Activated T-cell treated with anti-CD3 and anti-CD28 coated beads, Interleukin-2, amount 50 U/mL, for 72 hours (primary cell): ENCODE measurements at regions not wholly inside any gene's neighbourhood (a gene's known extent, or its start where the extent isn't known, plus 50 kb on each side); places are given as distances from the start of the nearest gene placed in this dataset.
A peak's percentile ranks its signal among the peaks of the same experiment; 100 is the strongest.

Source experiments
- ATAC-seq, 2 donors: fragments of 150-1000 bp; cut with Tn5 transposase; replicated peaks in 1 of 2; 2 replicates each; pipeline ENCODE4 v1.10.0; 2021; ENCODE audit warnings: moderate library complexity in 2 of 2, mild to moderate bottlenecking in 1 of 2
- DNase-seq, 2 donors: peaks; one replicate each; pipeline ENCODE4 v3.0.0; 2021 to 2022; ENCODE audit warnings: mixed read lengths in 1 of 2
- H3K27ac Mint-ChIP-seq: one replicate; pipeline ENCODE4 v1.8.0; 2022; ENCODE audit warnings: mild to moderate bottlenecking, moderate library complexity, mixed read lengths
- H3K27me3 Mint-ChIP-seq: one replicate; pipeline ENCODE4 v1.8.0; 2022; ENCODE audit warnings: low read depth, mixed read lengths
- H3K36me3 Mint-ChIP-seq, 2 donors: one replicate each; pipeline ENCODE4 v1.8.0; 2022; ENCODE audit warnings: mixed read lengths in 2 of 2, mild to moderate bottlenecking in 1 of 2; ENCODE audit not compliant: insufficient read depth in 2 of 2
- H3K4me1 Mint-ChIP-seq: one replicate; pipeline ENCODE4 v1.8.0; 2022; ENCODE audit warnings: low read depth, mixed read lengths
- H3K4me3 Mint-ChIP-seq, 2 donors: one replicate each; pipeline ENCODE4 v1.8.0; 2022; ENCODE audit warnings: mild to moderate bottlenecking in 2 of 2, mixed read lengths in 2 of 2, moderate library complexity in 2 of 2
- H3K9me3 Mint-ChIP-seq, 2 donors: one replicate each; pipeline ENCODE4 v1.8.0; 2022; ENCODE audit warnings: mixed read lengths in 2 of 2

DNA sequence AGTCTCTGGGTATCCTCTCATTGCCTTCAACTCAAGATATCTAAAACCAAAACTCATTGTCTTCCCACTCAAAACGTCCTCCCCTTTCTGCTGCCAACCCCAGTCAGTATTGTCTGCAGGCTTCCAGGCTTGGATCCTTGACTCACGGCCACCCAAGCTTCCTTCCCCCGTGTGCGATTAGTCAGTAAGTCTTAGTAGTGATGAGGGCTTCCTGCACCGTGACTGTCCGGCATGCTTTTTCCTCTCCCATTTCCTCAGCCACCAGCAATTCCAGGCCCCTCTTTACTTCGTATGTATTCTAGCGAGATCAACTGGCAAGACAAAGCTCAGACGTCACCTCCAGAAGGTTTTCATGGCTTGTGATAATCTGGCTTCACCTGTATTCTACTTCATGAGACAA is 88.6 kb upstream of the DUSP22 start:
- Mint-ChIP-seq H3K36me3 (no peaks in the 10 kb centered on the region), H3K9me3 (no peaks in the 10 kb centered on the region), H3K27me3 (peaks cover 20% of the 10 kb centered on the region), H3K4me3 (no peak overlapping the region), H3K27ac (no peak overlapping the region), H3K4me1 (peaks cover 22% of the 10 kb centered on the region)
- DNase-seq, result no peak
- no peak for ATAC-seq

DNA sequence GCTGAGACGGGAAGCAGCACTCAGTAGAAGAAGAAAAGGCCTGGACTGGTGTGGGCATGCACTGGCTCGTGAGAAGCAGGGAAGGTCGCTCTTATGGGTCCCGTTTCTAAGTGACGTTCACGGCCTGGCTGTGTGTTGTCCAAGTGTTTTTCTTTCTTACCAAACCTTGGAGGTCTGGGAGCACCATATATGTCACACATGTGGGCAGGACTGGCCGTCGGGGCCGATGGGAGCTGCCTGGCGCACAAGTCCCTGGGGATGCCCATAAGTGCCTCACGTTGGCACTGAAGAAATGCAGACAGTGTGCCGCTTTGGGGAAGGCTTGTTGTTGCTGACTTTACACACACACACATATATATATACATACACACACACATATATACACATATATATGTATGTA is 86.0 kb upstream of the DUSP22 start:
- Mint-ChIP-seq H3K27ac (no peak overlapping the region), H3K36me3 (no peaks in the 10 kb centered on the region), H3K4me3 (no peak overlapping the region), H3K27me3 (peaks cover 23% of the 10 kb centered on the region), H3K4me1 (peaks cover 43% of the 10 kb centered on the region), H3K9me3 (no peaks in the 10 kb centered on the region)
- DNase-seq (no peak), ATAC-seq (no peak)

DNA sequence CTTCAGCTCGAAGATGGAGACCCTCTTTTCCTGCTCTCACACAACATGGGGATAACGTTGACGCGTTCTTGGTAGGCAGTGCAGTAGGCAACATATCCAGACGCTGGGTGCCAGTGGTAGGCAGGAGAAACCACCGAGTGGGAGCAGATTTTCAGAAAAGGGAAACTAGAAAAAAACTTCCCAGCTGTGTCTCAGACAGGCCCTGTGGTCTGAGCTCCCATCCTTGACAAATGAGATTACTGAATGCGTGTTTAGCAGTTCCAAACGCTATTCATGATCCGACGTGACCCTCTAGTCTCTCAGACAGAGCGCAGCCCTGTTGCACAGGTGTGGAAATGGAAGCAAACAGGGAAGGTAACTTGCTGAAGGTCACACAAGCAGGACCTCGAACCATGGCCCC is 83.9 kb upstream of the DUSP22 start:
- peaks cover 0 to 3% of the 10 kb centered on the region in 2 donors for H3K36me3 Mint-ChIP-seq
- peaks cover 40% of the 10 kb centered on the region for H3K27me3 Mint-ChIP-seq
- H3K9me3 Mint-ChIP-seq, result peaks cover 0 to 3% of the 10 kb centered on the region in 2 donors
- no peak overlapping the region for H3K27ac Mint-ChIP-seq
- ATAC-seq, result no peak
- no peak overlapping the region for H3K4me3 Mint-ChIP-seq
- peaks cover 47% of the 10 kb centered on the region for H3K4me1 Mint-ChIP-seq
- no peak for DNase-seq

DNA sequence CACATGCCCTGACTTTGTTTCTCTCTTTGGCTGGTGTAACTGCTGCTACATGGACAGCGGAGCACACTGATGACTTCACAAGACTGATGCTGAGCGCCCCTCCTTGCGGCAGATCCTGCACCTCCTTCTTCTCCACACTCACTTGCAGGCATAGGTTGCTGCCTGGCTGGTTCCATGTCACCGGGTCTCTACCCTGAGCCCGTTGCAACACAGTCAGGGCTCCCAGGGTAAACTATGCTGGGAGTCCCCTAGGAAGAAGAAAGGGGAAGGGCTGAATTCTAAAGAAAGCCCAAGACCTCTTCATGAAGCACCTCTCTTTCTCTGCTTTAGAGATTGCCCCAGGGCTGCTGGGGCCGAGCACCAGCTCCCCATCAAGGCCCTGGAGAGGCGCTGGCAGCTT is 83.3 kb upstream of the DUSP22 start:
- no peak overlapping the region for H3K27ac Mint-ChIP-seq
- H3K4me3 Mint-ChIP-seq, result peak overlapping the region; percentile 69 to 86
- peaks cover 47% of the 10 kb centered on the region for H3K4me1 Mint-ChIP-seq

DNA sequence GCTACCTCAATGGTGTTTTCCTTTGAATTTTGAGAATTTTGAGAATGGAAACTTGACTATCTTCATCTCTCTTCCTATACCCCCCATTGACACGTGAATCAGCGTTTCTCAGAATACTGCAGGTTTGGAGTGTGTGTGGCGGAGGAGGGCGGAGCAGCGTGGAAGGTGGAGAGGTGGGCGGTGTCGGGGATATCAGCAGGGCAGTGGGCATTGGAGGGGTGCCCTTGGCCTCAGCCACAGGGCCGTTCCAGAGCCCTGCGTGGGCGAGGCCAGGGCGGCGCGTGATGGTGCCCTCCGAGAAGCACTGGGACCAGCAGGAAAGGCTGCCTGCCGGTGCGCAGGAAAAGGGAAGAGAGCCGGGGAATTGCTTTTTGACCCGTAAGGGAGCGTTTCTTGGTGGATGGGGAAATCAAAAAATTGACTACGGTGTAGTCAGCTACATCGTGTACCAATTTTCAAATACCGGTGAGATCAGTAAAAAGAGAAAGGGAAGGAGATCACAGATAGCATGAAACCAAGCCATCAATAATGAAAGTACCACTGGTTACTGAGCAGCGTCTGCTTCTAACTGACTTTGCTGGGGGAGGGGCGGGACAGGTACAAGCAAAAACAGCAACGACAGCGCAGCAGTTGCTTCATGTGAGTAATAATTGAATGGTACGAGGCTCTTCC is 82.7 kb upstream of the DUSP22 start:
- peak; percentile 94 to 95 for ATAC-seq
- H3K27me3 Mint-ChIP-seq, result peaks cover 46% of the 10 kb centered on the region

More for the DNA sequence above, 83.3 kb upstream of the DUSP22 start:
- peaks cover 1 to 7% of the 10 kb centered on the region in 2 donors for H3K36me3 Mint-ChIP-seq
- peaks cover 46% of the 10 kb centered on the region for H3K27me3 Mint-ChIP-seq
- DNase-seq, result no peak
- no peak for ATAC-seq
- peaks cover 2 to 6% of the 10 kb centered on the region in 2 donors for H3K9me3 Mint-ChIP-seq

DNA sequence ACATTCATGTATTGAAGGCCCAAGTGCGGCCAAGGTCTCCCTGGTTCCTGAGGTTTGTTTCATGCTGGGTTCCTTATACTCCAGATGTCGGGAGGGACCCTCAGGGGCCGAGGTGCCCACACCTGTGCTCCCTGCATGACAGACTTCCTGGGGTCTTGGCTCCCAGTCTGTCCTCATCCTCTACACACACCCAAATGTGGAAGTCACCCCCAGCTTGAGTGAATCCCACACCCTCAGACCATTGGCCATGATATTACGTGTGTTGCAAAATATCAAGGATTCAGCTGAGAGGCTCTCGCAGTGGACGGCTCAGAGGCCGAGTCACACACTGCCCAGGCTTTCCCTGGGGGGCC is 82.2 kb upstream of the DUSP22 start:
- Mint-ChIP-seq H3K4me3 (peak overlapping the region; percentile 69 to 86), H3K27me3 (peaks cover 46% of the 10 kb centered on the region), H3K27ac (no peak overlapping the region), H3K9me3 (peaks cover 2 to 6% of the 10 kb centered on the region in 2 donors), H3K4me1 (peaks cover 56% of the 10 kb centered on the region), H3K36me3 (peaks cover 1 to 7% of the 10 kb centered on the region in 2 donors)
- ATAC-seq (no peak), DNase-seq (no peak)

More for the DNA sequence above, 82.7 kb upstream of the DUSP22 start:
- Mint-ChIP-seq H3K4me1 (peaks cover 51% of the 10 kb centered on the region), H3K27ac (peak overlapping the region; percentile 77), H3K4me3 (peak overlapping the region; percentile 69 to 86), H3K36me3 (peaks cover 1 to 7% of the 10 kb centered on the region in 2 donors), H3K9me3 (peaks cover 2 to 6% of the 10 kb centered on the region in 2 donors)
- DNase-seq, result peak; percentile 77 to 81

DNA sequence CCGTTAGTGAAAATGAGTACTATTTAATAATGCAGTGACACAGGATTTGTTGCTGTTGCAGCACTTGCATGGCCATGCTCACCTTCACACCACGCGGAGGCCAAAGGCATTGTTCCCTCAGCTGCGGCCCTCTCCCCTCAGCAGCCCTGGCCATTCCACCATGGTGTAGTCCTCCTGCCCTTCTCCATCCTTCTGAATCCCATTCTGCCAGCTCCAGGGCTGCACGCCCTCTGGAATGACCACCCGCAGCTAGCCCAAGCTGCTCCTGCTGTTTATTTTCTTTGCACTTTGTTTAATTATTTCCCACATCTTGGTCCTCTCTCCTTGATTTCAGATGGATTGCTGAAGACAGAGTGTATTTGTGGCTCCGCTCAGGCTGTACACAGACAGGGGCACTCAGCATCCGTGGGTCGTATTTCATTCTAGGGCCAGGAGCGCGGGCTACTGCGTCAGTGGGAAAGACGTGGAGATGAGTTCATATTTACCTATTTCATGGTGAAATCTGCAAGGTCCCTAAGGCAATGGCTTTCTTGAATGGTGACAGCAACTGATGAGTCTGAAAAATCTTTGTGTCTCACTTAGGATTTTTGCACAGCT is 81.4 kb upstream of the DUSP22 start:
- Mint-ChIP-seq H3K4me1 (peaks cover 60% of the 10 kb centered on the region), H3K9me3 (peaks cover 2 to 6% of the 10 kb centered on the region in 2 donors), H3K4me3 (peak overlapping the region; percentile 1 to 49), H3K27me3 (peaks cover 43% of the 10 kb centered on the region), H3K27ac (no peak overlapping the region), H3K36me3 (peaks cover 1 to 7% of the 10 kb centered on the region in 2 donors)
- DNase-seq (no peak), ATAC-seq (no peak)

DNA sequence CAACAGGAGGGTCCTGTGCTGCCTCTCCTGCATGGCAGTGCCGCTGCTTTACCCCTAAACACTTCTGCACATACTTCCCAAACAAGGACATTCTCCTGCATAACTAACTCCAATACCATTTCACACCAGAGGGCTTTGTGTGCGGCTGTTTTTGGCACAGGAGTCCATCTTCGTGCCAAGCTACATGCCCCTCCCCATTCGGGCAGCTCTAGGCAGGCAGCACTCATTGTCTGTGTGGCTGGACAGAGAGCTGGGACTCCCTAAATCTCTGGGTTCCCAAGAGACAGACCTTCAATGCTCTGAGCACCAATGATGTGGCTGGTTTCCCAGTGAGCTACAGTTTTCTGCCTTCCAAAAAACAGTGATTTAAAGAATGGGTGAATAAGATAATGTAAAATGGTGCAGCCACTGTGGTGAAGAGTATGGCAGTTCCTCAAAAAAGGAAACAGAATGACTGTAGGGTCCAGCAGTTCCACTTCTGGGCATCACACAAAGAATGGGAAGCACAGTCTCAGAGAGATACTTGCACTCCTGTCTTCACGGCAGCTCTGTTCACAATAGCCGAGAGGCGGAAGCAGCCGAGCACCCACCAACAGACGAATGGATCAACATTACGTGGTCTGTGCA is 80.3 kb upstream of the DUSP22 start:
- Mint-ChIP-seq H3K9me3 (peaks cover 2 to 6% of the 10 kb centered on the region in 2 donors), H3K27ac (no peak overlapping the region), H3K4me3 (no peak overlapping the region), H3K27me3 (peaks cover 37% of the 10 kb centered on the region), H3K36me3 (peaks cover 1 to 7% of the 10 kb centered on the region in 2 donors), H3K4me1 (peaks cover 66% of the 10 kb centered on the region)
- DNase-seq (no peak), ATAC-seq (no peak)

DNA sequence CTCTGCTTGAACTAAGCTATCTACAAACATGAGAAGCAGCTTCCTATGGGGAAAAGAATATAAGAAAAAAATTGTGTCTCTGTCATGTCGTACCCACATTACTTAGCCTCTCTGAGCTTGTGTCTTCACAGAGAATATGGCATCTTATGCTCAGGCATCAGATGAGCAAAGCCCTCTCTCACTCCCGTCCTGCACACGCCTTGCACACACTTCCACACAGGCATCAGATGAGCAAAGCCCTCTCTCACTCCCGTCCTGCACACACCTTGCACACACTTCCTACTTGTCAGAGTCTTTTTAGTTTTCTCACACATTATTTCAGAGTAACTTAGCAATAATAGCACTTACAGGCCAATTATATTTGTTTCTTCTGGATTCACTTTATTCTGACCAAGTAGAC is 79.0 kb upstream of the DUSP22 start:
- DNase-seq (no peak), ATAC-seq (no peak)
- Mint-ChIP-seq H3K27me3 (peaks cover 37% of the 10 kb centered on the region), H3K36me3 (peaks cover 1 to 7% of the 10 kb centered on the region in 2 donors), H3K4me1 (peaks cover 72% of the 10 kb centered on the region), H3K4me3 (no peak overlapping the region), H3K9me3 (peaks cover 2 to 6% of the 10 kb centered on the region in 2 donors), H3K27ac (no peak overlapping the region)

DNA sequence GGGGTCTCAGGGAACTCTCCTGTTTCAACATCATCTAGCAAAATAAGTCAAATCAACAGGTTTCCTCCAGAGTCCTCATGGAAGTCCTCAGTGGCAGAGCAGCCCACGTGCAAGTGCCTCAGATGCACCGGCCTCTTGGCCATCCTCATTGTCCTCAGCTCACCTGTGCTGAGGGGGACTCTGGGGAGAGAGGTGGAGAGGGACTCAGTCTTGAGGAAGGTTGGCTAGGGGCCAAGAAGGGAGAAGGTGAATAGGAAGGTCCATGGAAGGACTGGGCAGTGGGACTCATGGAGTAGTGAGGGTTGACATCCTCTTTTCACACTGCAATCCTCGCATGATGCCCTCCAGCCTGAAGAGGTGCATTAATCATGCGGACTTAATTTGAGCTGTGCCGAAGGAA is 77.9 kb upstream of the DUSP22 start:
- Mint-ChIP-seq H3K36me3 (peaks cover 1 to 7% of the 10 kb centered on the region in 2 donors), H3K4me1 (peaks cover 71% of the 10 kb centered on the region), H3K4me3 (no peak overlapping the region), H3K9me3 (peaks cover 2 to 6% of the 10 kb centered on the region in 2 donors), H3K27ac (no peak overlapping the region), H3K27me3 (peaks cover 37% of the 10 kb centered on the region)
- DNase-seq, result no peak
- ATAC-seq, result no peak

DNA sequence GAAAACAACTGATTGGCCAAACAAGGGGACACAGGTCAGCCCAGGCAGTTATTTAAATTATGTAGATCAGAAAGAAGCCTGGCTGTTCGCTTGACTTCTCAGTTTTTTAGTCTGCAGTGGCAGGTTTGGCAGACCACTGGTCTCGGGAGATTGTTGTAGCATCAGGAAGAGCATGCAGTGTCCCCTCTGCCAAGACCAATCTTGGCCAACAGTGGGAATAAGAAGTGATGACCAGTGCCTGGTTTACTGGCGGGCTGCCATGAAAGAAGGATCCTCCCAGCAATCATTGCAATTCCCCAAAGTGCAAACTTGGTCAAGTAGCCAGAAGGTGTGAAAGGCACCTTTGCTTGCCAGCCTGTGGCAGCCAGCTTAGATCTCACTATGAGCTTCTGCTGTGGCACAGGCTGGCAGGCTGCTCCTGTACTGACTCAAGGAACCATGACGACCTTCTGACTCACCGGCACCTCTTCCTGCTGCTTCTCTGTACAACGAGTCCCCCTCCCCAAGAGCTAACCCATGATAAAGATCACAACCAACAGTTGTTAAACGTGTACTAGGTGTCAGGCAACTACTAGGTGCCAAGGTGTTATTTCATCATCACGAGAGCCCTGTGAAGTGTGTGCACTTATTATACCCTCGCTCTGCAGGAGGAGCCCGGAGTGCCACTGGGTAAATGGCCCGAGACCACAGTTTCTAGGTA is 76.8 kb upstream of the DUSP22 start:
- DNase-seq (peak; percentile 83 to 91), ATAC-seq (peak; percentile 98 to 99)
- no peak overlapping the region for H3K27ac Mint-ChIP-seq
- peaks cover 71% of the 10 kb centered on the region for H3K4me1 Mint-ChIP-seq
- H3K9me3 Mint-ChIP-seq, result peaks cover 2 to 6% of the 10 kb centered on the region in 2 donors
- H3K27me3 Mint-ChIP-seq, result peaks cover 37% of the 10 kb centered on the region
- H3K4me3 Mint-ChIP-seq, result peak overlapping the region; percentile 0 to 64
- peaks cover 1 to 7% of the 10 kb centered on the region in 2 donors for H3K36me3 Mint-ChIP-seq

DNA sequence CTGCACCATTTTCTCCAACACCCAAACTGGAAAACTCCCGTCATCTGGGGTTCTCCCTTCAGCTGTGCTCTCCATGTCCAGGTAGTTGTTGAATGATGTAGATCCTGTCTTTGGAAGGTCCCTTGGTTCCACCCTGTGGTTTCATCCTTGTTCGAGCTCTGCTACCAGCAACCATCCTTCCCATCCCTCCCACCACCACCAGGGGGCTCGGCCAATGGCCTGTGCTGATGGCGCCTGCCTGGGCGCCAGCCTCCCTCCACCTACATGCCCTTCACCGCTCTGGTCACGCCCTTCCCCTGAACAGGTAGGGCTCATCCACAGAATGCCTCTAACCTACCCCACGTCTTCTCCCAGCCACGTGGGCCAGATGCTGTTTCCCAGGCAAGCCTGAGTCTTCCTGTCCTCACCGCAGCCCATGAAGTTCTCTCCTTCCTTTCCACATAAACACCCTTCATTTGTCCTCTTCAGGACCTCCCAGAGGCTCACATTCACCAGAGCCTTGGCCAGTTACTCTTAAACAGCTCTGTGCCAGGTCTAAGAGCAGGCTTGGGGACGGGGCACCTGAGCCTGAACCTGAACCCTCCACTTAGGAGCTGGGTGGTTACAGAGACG is 75.1 kb upstream of the DUSP22 start:
- H3K9me3 Mint-ChIP-seq, result peaks cover 2 to 6% of the 10 kb centered on the region in 2 donors
- ATAC-seq (no peak), DNase-seq (peak; percentile 35 to 42)
- no peak overlapping the region for H3K27ac Mint-ChIP-seq
- H3K4me3 Mint-ChIP-seq, result no peak overlapping the region
- peaks cover 1 to 7% of the 10 kb centered on the region in 2 donors for H3K36me3 Mint-ChIP-seq
- H3K27me3 Mint-ChIP-seq, result peaks cover 21% of the 10 kb centered on the region
- peaks cover 79% of the 10 kb centered on the region for H3K4me1 Mint-ChIP-seq
